ENCODE measurements at regions not wholly inside any gene's neighbourhood (a gene's known extent, or its start where the extent isn't known, plus 50 kb on each side); places are given as distances from the start of the nearest gene placed in this dataset.

DNA sequence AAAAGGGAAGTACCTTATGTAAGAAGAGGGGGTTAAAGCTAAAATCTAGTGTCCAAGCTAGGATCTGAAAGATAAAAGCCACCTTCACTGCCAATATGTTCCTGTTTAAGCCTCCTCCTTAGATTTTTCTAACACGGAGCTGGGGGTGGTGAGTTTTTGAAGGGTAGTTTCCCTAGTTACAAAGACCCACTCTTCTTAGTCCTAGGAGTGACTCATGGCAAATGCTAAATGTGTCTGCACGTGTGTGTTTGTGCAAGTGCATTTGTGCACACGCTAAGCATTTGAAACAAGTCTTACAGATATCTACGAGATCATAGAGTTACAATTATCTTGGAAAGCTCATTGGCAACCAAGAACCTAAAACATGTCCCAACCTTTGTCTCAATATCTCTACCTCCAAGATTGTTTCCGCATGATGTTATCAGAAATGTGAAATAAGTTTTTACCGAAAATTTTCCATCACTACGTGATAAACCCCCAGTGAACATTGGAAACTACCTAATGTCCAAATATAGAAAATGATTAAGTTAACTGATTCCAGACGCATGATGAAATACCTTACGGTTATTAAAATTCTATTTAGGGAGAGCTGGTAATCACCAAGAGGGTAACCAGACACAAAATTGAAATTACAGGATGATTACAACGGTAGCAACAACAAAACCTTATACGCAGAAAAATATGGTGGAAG is 78.0 kb upstream of the HRH2 start:
- Histone ChIP-seq H3K4me3 (no peak overlapping the region), H3K27me3 (no peaks in the 10 kb centered on the region), H3K4me1 (no peaks in the 10 kb centered on the region), H3K36me3 (no peaks in the 10 kb centered on the region), H3K27ac (no peak overlapping the region), H3K9me3 (peaks cover 0 to 5% of the 10 kb centered on the region in 2 donors)
- DNase-seq (ENCODE audit: low spot score) = no peak
- TF ChIP-seq, protein P1, sequence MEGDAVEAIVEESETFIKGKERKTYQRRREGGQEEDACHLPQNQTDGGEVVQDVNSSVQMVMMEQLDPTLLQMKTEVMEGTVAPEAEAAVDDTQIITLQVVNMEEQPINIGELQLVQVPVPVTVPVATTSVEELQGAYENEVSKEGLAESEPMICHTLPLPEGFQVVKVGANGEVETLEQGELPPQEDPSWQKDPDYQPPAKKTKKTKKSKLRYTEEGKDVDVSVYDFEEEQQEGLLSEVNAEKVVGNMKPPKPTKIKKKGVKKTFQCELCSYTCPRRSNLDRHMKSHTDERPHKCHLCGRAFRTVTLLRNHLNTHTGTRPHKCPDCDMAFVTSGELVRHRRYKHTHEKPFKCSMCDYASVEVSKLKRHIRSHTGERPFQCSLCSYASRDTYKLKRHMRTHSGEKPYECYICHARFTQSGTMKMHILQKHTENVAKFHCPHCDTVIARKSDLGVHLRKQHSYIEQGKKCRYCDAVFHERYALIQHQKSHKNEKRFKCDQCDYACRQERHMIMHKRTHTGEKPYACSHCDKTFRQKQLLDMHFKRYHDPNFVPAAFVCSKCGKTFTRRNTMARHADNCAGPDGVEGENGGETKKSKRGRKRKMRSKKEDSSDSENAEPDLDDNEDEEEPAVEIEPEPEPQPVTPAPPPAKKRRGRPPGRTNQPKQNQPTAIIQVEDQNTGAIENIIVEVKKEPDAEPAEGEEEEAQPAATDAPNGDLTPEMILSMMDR (IDR thresholded peaks at IDR 0.05) = no peak

DNA sequence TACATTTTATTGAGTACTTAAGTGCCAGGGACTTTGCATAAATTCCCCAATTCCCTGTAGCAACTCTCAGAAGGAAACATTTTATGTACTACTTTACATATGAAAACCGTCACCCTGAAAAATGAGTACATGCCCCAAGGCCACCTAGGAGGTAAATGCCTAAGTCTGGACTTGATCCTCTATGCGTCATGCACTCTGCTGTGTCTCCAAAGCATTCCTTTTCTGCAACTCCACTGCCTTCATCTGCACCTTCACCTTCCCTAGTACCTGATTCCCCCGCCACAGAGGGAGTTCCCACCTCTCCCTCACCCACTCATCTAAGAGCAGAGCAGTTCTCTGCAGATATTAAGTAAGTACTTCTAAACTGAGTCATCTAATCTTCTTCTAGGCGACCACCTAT is 75.2 kb upstream of the HRH2 start:
- no peaks in the 10 kb centered on the region for H3K27me3 ChIP-seq
- no peak overlapping the region for H3K4me3 ChIP-seq
- peaks cover 0 to 5% of the 10 kb centered on the region in 2 donors for H3K9me3 ChIP-seq
- TF ChIP-seq, protein P1 (IDR thresholded peaks at IDR 0.05) = no peak
- no peak overlapping the region for H3K27ac ChIP-seq
- H3K36me3 ChIP-seq = no peaks in the 10 kb centered on the region
- no peak for DNase-seq (ENCODE audit: low spot score)
- H3K4me1 ChIP-seq = no peaks in the 10 kb centered on the region

DNA sequence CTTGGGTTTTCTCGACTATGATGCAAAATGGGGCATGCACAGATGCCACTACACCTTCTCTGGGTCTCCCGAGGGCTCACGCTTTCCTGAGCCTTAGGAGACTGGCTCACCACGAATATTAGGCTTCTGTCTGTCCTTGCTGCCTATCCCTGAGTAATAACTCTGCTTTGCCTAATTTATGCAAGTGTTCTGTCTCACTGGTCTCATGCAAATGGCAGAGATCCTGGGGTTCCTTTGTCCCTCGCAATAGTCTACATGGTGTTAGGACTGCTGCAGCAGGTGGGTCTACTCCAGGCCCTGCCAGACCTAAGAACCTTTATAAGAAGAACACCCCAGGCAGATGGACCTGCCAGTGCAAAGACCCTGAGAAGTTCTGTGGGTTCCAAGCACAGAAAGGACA is 72.3 kb upstream of the HRH2 start:
- no peaks in the 10 kb centered on the region for H3K36me3 ChIP-seq
- H3K4me3 ChIP-seq = no peak overlapping the region
- H3K27me3 ChIP-seq = no peaks in the 10 kb centered on the region
- H3K4me1 ChIP-seq = no peaks in the 10 kb centered on the region
- H3K27ac ChIP-seq = no peak overlapping the region
- no peak for DNase-seq (ENCODE audit: low spot score)
- TF ChIP-seq, protein P1 (IDR thresholded peaks at IDR 0.05) = no peak
- H3K9me3 ChIP-seq = peaks cover 0 to 5% of the 10 kb centered on the region in 2 donors

DNA sequence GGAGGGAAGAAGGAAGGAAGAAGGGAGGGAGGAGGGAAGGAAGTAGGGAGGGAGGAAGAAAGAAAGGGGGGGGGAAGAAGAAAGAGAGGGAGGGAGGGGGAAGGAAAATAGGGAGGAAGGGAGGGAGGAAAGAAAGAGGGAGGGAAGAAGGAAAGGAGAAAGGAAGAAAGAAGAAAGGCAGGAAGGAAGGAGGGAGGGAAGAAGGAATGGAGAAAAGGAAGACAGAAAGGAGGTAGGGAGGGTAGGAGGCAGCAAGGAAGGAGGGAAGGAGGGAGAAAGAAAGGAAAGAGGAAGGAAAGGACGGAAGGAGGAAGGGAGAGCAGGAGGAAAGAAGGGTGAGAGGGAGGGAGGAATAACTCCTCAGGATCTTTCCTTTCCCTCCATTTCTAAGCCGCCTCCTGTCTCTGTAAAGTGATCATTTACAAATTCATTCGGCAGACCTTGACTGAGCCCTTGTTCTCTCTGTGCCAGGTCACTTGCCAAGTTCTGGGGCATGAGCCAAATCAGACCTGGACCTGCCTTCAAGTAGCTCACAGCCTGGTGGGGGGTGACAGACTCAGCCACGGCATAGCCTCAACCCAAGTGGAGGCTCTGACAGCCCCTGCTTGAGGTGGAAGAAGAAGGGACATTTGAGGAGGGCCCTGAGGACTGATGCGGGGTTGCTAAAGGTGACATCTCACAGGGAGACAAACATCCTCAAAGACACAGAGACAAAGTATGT is 69.0 kb upstream of the HRH2 start:
- no peaks in the 10 kb centered on the region for H3K36me3 ChIP-seq
- no peaks in the 10 kb centered on the region for H3K27me3 ChIP-seq
- no peaks in the 10 kb centered on the region for H3K4me1 ChIP-seq
- no peaks in the 10 kb centered on the region for H3K9me3 ChIP-seq
- no peak overlapping the region for H3K27ac ChIP-seq
- no peak overlapping the region for H3K4me3 ChIP-seq
- no peak for DNase-seq (ENCODE audit: low spot score)
- TF ChIP-seq, protein P1 (IDR thresholded peaks at IDR 0.05) = no peak

DNA sequence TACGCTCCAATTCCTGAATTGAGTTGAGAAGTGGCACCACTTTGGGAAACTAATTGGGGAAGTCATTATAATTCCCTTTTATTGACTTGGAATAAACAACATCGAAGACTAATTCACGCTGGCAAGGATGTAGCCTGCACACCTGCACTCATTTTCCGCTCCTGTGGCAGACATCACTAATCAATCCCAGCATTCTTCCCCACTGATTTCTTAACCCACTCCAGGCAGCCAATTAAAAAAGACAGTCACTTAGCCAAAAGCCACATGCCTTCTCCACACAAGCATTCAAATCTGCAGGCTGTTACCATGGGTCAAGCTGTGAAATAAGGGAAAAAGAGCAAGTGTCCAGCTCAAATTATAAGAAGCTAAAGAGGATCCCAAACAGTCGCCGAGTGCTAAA is 68.2 kb upstream of the HRH2 start:
- no peaks in the 10 kb centered on the region for H3K9me3 ChIP-seq
- H3K27me3 ChIP-seq = no peaks in the 10 kb centered on the region
- H3K4me1 ChIP-seq = no peaks in the 10 kb centered on the region
- no peak overlapping the region for H3K4me3 ChIP-seq
- no peaks in the 10 kb centered on the region for H3K36me3 ChIP-seq
- DNase-seq (ENCODE audit: low spot score) = no peak
- no peak overlapping the region for H3K27ac ChIP-seq
- TF ChIP-seq, protein P1 (IDR thresholded peaks at IDR 0.05) = no peak
